ENCODE measurements at regions not wholly inside any gene's neighbourhood (a gene's known extent, or its start where the extent isn't known, plus 50 kb on each side); places are given as distances from the start of the nearest gene placed in this dataset.

GRCh38 chr15:62558640-62559380 lies 393.7 kb upstream of the C2CD4B start:
- Histone ChIP-seq H4K20me1 (ENCODE audit: control insufficient read depth, extremely low read depth, insufficient read depth, low read length) (no peaks in the 10 kb centered on the region), H3K4me1 (ENCODE audit: control insufficient read depth, extremely low read depth, insufficient read depth, low read length) (no peaks in the 10 kb centered on the region), H3K4me3 (replicated peaks in 1 of 4; ENCODE audit: control extremely low read depth in 1 of 4, insufficient read depth in 1 of 4, low read depth in 3 of 4, low read length in 4 of 4) (no peak overlapping the region), H3K27me3 (ENCODE audit: control insufficient read depth, insufficient read depth, low read length) (no peaks in the 10 kb centered on the region), H3K4me2 (ENCODE audit: extremely low read depth, insufficient read depth, low read length) (peak overlapping the region; percentile 52), H3K27ac (ENCODE audit: insufficient read depth, low read length) (no peak overlapping the region), H3K36me3 (ENCODE audit: control insufficient read depth, insufficient read depth, low read length) (no peaks in the 10 kb centered on the region), H3K9ac (ENCODE audit: insufficient read depth, low read length) (no peak overlapping the region), H2AFZ (ENCODE audit: low read length) (peak overlapping the region; percentile 6), H3K79me2 (ENCODE audit: control insufficient read depth, insufficient read depth, low read length) (no peaks in the 10 kb centered on the region), H3K9me3 (ENCODE audit: control insufficient read depth, insufficient read depth, low read depth, low read length) (no peaks in the 10 kb centered on the region)
- peak; percentile 20 to 70 for DNase-seq (ENCODE audit: low read depth in 2 of 2)
- no peak for TF ChIP-seq CTCF (conservative IDR thresholded peaks at IDR 0.05 in 1 of 2, IDR thresholded peaks at IDR 0.05 in 1 of 2; ENCODE audit: low read depth in 1 of 2, low read length in 2 of 2)
- TF ChIP-seq EZH2 (IDR thresholded peaks at IDR 0.05; ENCODE audit: low read length, missing control alignments) = no peak

GRCh38 chr15:62559381-62559733 lies 394.3 kb upstream of the C2CD4B start:
- H4K20me1 ChIP-seq (ENCODE audit: control insufficient read depth, extremely low read depth, insufficient read depth, low read length) = no peaks in the 10 kb centered on the region
- peak overlapping the region; percentile 6 for H2AFZ ChIP-seq (ENCODE audit: low read length)
- no peaks in the 10 kb centered on the region for H3K36me3 ChIP-seq (ENCODE audit: control insufficient read depth, insufficient read depth, low read length)
- H3K4me3 ChIP-seq (replicated peaks in 1 of 4; ENCODE audit: control extremely low read depth in 1 of 4, insufficient read depth in 1 of 4, low read depth in 3 of 4, low read length in 4 of 4) = no peak overlapping the region
- no peak overlapping the region for H3K27ac ChIP-seq (ENCODE audit: insufficient read depth, low read length)
- no peaks in the 10 kb centered on the region for H3K9me3 ChIP-seq (ENCODE audit: control insufficient read depth, insufficient read depth, low read depth, low read length)
- H3K27me3 ChIP-seq (ENCODE audit: control insufficient read depth, insufficient read depth, low read length) = no peaks in the 10 kb centered on the region
- H3K9ac ChIP-seq (ENCODE audit: insufficient read depth, low read length) = no peak overlapping the region
- peak overlapping the region; percentile 52 for H3K4me2 ChIP-seq (ENCODE audit: extremely low read depth, insufficient read depth, low read length)
- H3K4me1 ChIP-seq (ENCODE audit: control insufficient read depth, extremely low read depth, insufficient read depth, low read length) = no peaks in the 10 kb centered on the region
- DNase-seq (ENCODE audit: low read depth in 2 of 2) = no peak
- TF ChIP-seq EZH2 (IDR thresholded peaks at IDR 0.05; ENCODE audit: low read length, missing control alignments) (no peak), CTCF (conservative IDR thresholded peaks at IDR 0.05 in 1 of 2, IDR thresholded peaks at IDR 0.05 in 1 of 2; ENCODE audit: low read depth in 1 of 2, low read length in 2 of 2) (no peak)
- H3K79me2 ChIP-seq (ENCODE audit: control insufficient read depth, insufficient read depth, low read length) = no peaks in the 10 kb centered on the region

GRCh38 chr15:62561059-62561519 lies 396.0 kb upstream of the C2CD4B start:
- Histone ChIP-seq H3K4me3 (replicated peaks in 1 of 4; ENCODE audit: control extremely low read depth in 1 of 4, insufficient read depth in 1 of 4, low read depth in 3 of 4, low read length in 4 of 4) (no peak overlapping the region), H4K20me1 (ENCODE audit: control insufficient read depth, extremely low read depth, insufficient read depth, low read length) (no peaks in the 10 kb centered on the region), H2AFZ (ENCODE audit: low read length) (no peak overlapping the region), H3K27me3 (ENCODE audit: control insufficient read depth, insufficient read depth, low read length) (no peaks in the 10 kb centered on the region), H3K9ac (ENCODE audit: insufficient read depth, low read length) (no peak overlapping the region), H3K4me2 (ENCODE audit: extremely low read depth, insufficient read depth, low read length) (no peak overlapping the region), H3K36me3 (ENCODE audit: control insufficient read depth, insufficient read depth, low read length) (no peaks in the 10 kb centered on the region), H3K27ac (ENCODE audit: insufficient read depth, low read length) (no peak overlapping the region), H3K79me2 (ENCODE audit: control insufficient read depth, insufficient read depth, low read length) (no peaks in the 10 kb centered on the region), H3K9me3 (ENCODE audit: control insufficient read depth, insufficient read depth, low read depth, low read length) (no peaks in the 10 kb centered on the region), H3K4me1 (ENCODE audit: control insufficient read depth, extremely low read depth, insufficient read depth, low read length) (no peaks in the 10 kb centered on the region)
- no peak for TF ChIP-seq CTCF (conservative IDR thresholded peaks at IDR 0.05 in 1 of 2, IDR thresholded peaks at IDR 0.05 in 1 of 2; ENCODE audit: low read depth in 1 of 2, low read length in 2 of 2)
- TF ChIP-seq EZH2 (IDR thresholded peaks at IDR 0.05; ENCODE audit: low read length, missing control alignments) = no peak
- no peak for DNase-seq (ENCODE audit: low read depth in 2 of 2)

Measured in fibroblast of lung (primary cell).